HEK293T (cell line): ENCODE measurements at regions not wholly inside any gene's neighbourhood (a gene's known extent, or its start where the extent isn't known, plus 50 kb on each side); places are given as distances from the start of the nearest gene placed in this dataset.

Source experiments
- CTCF ChIA-PET: fragments of 350-600 bp; formaldehyde crosslinking; extraction: SDS; loops from one replicate; lab custom pipeline; 2021; ENCODE audit warnings: antibody characterized with exemption, inconsistent platforms; lab: Yijun Ruan, JAX
- POLR2A ChIA-PET: fragments of 350-600 bp; formaldehyde crosslinking; extraction: SDS; loops from one replicate; lab custom pipeline; 2020; ENCODE audit warnings: antibody characterized with exemption, inconsistent platforms; lab: Yijun Ruan, JAX
- DNase-seq: peaks from one replicate; pipeline ENCODE4 v3.0.0; 2012; ENCODE audit warnings: mixed read lengths; ENCODE audit errors: extremely low spot score
- ARNT ChIP-seq: fragments of 450-650 bp; IDR thresholded peaks from 2 replicates; pipeline ENCODE4 v1.6.1; 2017; ENCODE audit warnings: mild to moderate bottlenecking
- BHLHE40 ChIP-seq: fragments of 450-650 bp; IDR thresholded peaks from 2 replicates; pipeline ENCODE4 v1.6.1; 2016; ENCODE audit warnings: mild to moderate bottlenecking, moderate library complexity, borderline replicate concordance
- CTBP1 ChIP-seq: fragments of 450-650 bp; IDR thresholded peaks from 2 replicates; pipeline ENCODE4 v1.6.1; 2016; ENCODE audit warnings: borderline replicate concordance
- ELF4 ChIP-seq: fragments of 450-650 bp; IDR thresholded peaks from 2 replicates; pipeline ENCODE4 v1.6.1; 2017; ENCODE audit warnings: antibody characterized with exemption
- FOXA1 ChIP-seq: fragments of 450-650 bp; IDR thresholded peaks from 2 replicates; pipeline ENCODE4 v1.6.1; 2016; ENCODE audit warnings: mild to moderate bottlenecking
- FOXK2 ChIP-seq: fragments of 450-650 bp; IDR thresholded peaks from 2 replicates; pipeline ENCODE4 v1.6.1; 2016; ENCODE audit warnings: mild to moderate bottlenecking
- FOXM1 ChIP-seq: fragments of 450-650 bp; IDR thresholded peaks from 2 replicates; pipeline ENCODE4 v1.6.1; 2017; ENCODE audit warnings: mild to moderate bottlenecking, borderline replicate concordance
- HDGF ChIP-seq: fragments of 450-650 bp; IDR thresholded peaks from 2 replicates; pipeline ENCODE4 v1.6.1; 2017; ENCODE audit warnings: antibody characterized with exemption, borderline replicate concordance
- L3MBTL2 ChIP-seq: fragments of 450-650 bp; conservative IDR thresholded peaks from 2 replicates; pipeline ENCODE4 v1.6.1; 2016; ENCODE audit warnings: mild to moderate bottlenecking
- LEF1 ChIP-seq: fragments of 450-650 bp; IDR thresholded peaks from 2 replicates; pipeline ENCODE4 v1.6.1; 2017; ENCODE audit warnings: mild to moderate bottlenecking, borderline replicate concordance
- NFRKB ChIP-seq: fragments of 450-650 bp; IDR thresholded peaks from 2 replicates; pipeline ENCODE4 v1.6.1; 2016; ENCODE audit warnings: mild to moderate bottlenecking, moderate library complexity
- SP1 ChIP-seq: fragments of 450-650 bp; IDR thresholded peaks from 2 replicates; pipeline ENCODE4 v1.6.1; 2017
- SUZ12 ChIP-seq: fragments of 450-650 bp; IDR thresholded peaks from 2 replicates; pipeline ENCODE4 v1.6.1; 2016; ENCODE audit warnings: mild to moderate bottlenecking
- TARDBP ChIP-seq: fragments of 450-650 bp; IDR thresholded peaks from 2 replicates; pipeline ENCODE4 v1.6.1; 2016
- ZNF384 ChIP-seq: fragments of 450-650 bp; IDR thresholded peaks from 2 replicates; pipeline ENCODE4 v1.6.1; 2016
- TF ChIP-seq, protein P1 (sequence below): fragments of 450-650 bp; IDR thresholded peaks from 2 replicates; pipeline ENCODE4 v1.6.1; 2016

DNA sequence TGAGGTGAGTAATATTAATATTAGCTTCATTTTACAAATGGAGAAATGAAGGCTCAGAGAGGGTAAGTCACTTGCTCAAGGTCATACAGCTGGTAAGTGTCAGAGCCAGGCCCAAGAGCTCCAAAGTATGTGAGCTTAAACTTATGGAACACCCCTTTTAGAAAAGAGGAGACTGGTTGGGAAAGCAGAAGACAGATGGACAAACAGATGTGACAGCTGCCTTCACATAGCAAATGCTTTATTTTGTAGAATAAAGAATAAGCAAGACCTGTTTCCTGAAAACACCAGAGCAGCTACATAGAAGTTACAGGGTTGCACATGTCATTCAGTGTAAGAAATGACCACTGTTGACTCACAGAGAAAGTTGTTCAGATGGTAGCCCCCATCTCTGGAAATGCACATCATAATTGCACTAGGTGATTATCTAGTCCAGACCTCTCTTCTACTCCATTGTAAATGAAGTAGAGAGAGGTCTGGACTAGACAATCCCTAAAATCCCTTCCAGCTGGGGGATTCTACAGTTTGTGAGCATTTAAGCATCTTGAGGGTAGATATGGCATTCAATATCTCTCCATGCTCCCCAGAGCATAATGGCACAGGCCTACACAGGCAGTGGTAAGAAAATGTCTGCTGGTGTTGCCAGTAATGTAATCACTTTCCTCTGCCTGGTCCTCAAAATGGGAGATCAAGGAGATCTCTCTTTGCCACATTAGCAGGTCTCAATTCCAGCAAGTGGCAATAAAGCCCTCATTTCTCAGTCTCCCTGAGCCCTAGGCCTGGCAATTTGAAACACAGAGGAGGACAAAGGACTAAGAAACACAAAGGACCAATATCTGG is 188.2 kb upstream of the FGGY start:
- TF ChIP-seq CTBP1: no peak
- no peak for TF ChIP-seq BHLHE40
- TF ChIP-seq HDGF: no peak
- no peak for TF ChIP-seq SUZ12
- no peak for TF ChIP-seq FOXA1
- TF ChIP-seq LEF1: no peak
- no peak for TF ChIP-seq TARDBP
- TF ChIP-seq SP1: no peak
- no peak for TF ChIP-seq ELF4
- TF ChIP-seq ARNT: no peak
- TF ChIP-seq FOXK2: no peak
- TF ChIP-seq NFRKB: no peak
- TF ChIP-seq L3MBTL2: no peak
- no peak for TF ChIP-seq FOXM1
- TF ChIP-seq ZNF384: no peak
- TF ChIP-seq, protein P1, sequence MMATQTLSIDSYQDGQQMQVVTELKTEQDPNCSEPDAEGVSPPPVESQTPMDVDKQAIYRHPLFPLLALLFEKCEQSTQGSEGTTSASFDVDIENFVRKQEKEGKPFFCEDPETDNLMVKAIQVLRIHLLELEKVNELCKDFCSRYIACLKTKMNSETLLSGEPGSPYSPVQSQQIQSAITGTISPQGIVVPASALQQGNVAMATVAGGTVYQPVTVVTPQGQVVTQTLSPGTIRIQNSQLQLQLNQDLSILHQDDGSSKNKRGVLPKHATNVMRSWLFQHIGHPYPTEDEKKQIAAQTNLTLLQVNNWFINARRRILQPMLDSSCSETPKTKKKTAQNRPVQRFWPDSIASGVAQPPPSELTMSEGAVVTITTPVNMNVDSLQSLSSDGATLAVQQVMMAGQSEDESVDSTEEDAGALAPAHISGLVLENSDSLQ: no peak
- POLR2A ChIA-PET: no interaction called here
- DNase-seq: no peak
- CTCF ChIA-PET: no interaction called here

DNA sequence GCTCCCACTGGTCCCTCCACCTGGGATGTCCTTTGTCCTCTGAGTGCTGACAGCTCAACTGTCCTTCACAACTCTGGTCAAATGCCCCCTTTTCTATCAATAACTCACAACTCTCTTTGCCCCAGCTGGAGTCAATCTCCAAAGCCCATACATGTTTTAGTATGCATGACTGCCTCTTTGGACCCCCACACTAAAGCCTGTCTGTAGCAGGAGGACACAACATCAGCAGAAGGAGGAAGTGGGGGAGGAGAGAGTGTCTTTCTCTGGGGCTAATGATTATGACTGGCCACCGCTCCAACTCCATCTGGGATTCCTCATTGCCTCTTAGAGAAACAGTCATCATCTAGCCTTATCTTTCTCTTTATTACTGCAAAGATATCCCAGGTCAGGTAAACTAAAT is 186.6 kb upstream of the FGGY start:
- POLR2A ChIA-PET: no interaction called here
- no peak for DNase-seq
- CTCF ChIA-PET: no interaction called here
- TF ChIP-seq LEF1 (no peak), HDGF (no peak), FOXM1 (no peak), SUZ12 (no peak), ZNF384 (no peak), L3MBTL2 (no peak), ARNT (no peak), CTBP1 (no peak), SP1 (no peak), FOXK2 (no peak), BHLHE40 (no peak), FOXA1 (no peak), NFRKB (no peak), ELF4 (no peak), TARDBP (no peak)
- TF ChIP-seq, protein P1: no peak

DNA sequence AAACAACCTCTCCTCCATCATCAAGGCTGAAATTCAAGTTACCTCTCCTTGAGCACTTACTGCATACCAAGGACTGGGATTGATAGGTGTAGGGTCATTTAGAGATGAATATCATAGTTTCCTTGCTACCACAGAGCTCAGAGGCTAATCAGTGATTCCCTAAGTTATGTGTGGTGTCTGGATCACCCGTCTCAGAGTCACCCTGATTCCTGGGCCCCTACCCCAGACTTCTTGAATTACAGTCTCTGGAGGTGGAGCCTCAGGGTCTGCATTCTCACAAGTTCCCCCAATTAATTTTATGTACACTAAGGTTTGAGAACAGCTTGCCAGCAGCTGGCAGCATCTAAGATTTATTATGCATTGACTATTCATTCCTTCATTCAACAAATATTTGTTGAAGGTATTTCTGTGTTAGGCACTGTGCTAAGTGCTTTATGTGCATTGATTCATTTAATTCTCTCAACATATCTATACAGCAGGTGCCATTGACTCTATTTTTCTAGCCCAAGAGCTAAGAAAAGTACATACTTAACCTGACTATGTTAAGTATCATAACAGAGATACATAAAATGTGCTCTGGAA is 182.9 kb upstream of the FGGY start:
- TF ChIP-seq, protein P1: 0 out of 2 replicates have a peak, but pooled peaks have one; percentile 4
- no peak for TF ChIP-seq ELF4
- ChIA-PET POLR2A (interaction anchor here (1.6 kb wide), 1 partner anchor 52 kb away, joined by 3 read pairs; no protein-coding TSS in a partner anchor), CTCF (interaction anchor here (0.7 kb wide), 1 partner anchor 42 kb away, joined by 5 read pairs; no protein-coding TSS in a partner anchor)
- DNase-seq: no peak

DNA sequence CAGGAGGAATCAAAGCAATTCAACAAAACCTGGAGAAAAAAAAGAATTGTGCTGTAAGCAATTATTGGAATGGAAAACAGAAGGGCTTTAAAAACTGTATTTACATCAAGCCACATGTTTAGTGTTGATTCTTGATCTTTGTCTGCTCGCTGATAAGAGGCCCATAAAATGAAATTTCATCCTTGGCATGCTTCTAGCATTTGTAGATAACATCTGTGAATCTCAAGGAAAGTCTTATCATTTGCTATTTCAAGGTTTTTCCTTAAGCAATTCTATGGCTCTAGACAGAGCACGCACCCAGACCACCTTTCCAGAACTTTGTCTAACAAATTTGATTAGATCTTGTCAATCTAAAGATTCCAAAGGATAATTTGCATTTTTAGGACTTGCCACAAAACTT is 181.0 kb upstream of the FGGY start:
- DNase-seq: no peak
- ChIA-PET POLR2A (no interaction called here), CTCF (no interaction called here)
- TF ChIP-seq FOXA1: no peak
- TF ChIP-seq ZNF384: no peak
- TF ChIP-seq NFRKB: no peak
- TF ChIP-seq ARNT: no peak
- TF ChIP-seq SP1: no peak
- TF ChIP-seq, protein P1: no peak
- TF ChIP-seq HDGF: no peak
- no peak for TF ChIP-seq L3MBTL2
- no peak for TF ChIP-seq FOXM1
- TF ChIP-seq BHLHE40: no peak
- TF ChIP-seq SUZ12: no peak
- TF ChIP-seq CTBP1: no peak
- no peak for TF ChIP-seq ELF4
- no peak for TF ChIP-seq LEF1
- no peak for TF ChIP-seq TARDBP
- no peak for TF ChIP-seq FOXK2

DNA sequence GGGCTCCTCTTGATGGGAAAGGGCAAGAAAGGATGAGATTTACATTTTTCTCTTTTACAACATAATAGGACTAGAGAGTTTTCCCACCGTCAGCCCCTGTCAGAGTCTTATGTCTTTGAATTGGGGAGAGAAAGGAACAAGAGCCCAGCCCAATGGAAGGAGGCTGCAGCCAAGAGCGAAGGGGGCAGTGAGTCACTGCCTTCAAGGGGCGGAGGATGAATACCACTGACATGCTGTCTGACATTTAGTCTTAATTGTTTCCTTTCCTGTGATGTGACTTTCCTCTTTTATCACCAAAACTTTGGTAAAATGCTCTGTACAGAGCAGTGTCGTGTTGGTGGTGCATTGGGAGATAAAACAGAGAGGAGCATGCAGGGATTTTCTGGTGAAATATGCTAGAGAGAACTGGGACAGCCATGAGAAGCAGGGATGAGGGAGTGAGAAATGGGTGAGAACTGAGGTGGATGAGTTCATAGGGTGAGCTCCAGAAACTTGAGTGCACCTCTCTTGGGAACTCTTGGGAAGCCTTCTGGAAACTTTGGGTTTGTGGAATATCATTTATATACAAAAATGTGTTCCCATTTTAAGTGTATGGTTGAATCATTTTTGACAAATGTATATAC is 179.9 kb upstream of the FGGY start:
- TF ChIP-seq, protein P1: no peak
- TF ChIP-seq FOXA1: no peak
- TF ChIP-seq L3MBTL2: no peak
- TF ChIP-seq SUZ12: no peak
- TF ChIP-seq NFRKB: no peak
- TF ChIP-seq FOXK2: no peak
- no peak for TF ChIP-seq CTBP1
- no peak for TF ChIP-seq TARDBP
- TF ChIP-seq SP1: no peak
- TF ChIP-seq ELF4: no peak
- TF ChIP-seq BHLHE40: no peak
- TF ChIP-seq LEF1: no peak
- no peak for TF ChIP-seq HDGF
- CTCF ChIA-PET: no interaction called here
- POLR2A ChIA-PET: no interaction called here
- no peak for DNase-seq
